ENCODE measurements at regions not wholly inside any gene's neighbourhood (a gene's known extent, or its start where the extent isn't known, plus 50 kb on each side); places are given as distances from the start of the nearest gene placed in this dataset.

- no peak overlapping the region for H3K27ac ChIP-seq
- TF ChIP-seq CTCF (IDR thresholded peaks at IDR 0.05) (no peak), ZFX (IDR thresholded peaks at IDR 0.05; ENCODE audit: borderline replicate concordance) (no peak)
Observed at GRCh38 chr5:58341476-58341875, 118.4 kb downstream of the PLK2 start.

GRCh38 chr5:58335518-58335917, 124.4 kb downstream of the PLK2 start:
- no peak overlapping the region for H3K27ac ChIP-seq
- TF ChIP-seq ZFX (IDR thresholded peaks at IDR 0.05; ENCODE audit: borderline replicate concordance), result no peak
- peak; percentile 31 for TF ChIP-seq CTCF (IDR thresholded peaks at IDR 0.05)

GRCh38 chr5:58334035-58334434, 125.9 kb downstream of the PLK2 start:
- no peak overlapping the region for H3K27ac ChIP-seq
- TF ChIP-seq CTCF (IDR thresholded peaks at IDR 0.05) (no peak), ZFX (IDR thresholded peaks at IDR 0.05; ENCODE audit: borderline replicate concordance) (no peak)

- no peak overlapping the region for H3K27ac ChIP-seq
- TF ChIP-seq ZFX (IDR thresholded peaks at IDR 0.05; ENCODE audit: borderline replicate concordance) (no peak), CTCF (IDR thresholded peaks at IDR 0.05) (no peak)
Observed at GRCh38 chr5:58330781-58331180, 129.1 kb downstream of the PLK2 start.

- no peak overlapping the region for H3K27ac ChIP-seq
- TF ChIP-seq CTCF (IDR thresholded peaks at IDR 0.05), result no peak
- TF ChIP-seq ZFX (IDR thresholded peaks at IDR 0.05; ENCODE audit: borderline replicate concordance), result no peak
Observed at GRCh38 chr5:58327289-58327688, 132.6 kb downstream of the PLK2 start.

GRCh38 chr5:58326022-58326421, 133.9 kb downstream of the PLK2 start:
- TF ChIP-seq ZFX (IDR thresholded peaks at IDR 0.05; ENCODE audit: borderline replicate concordance), result no peak
- H3K27ac ChIP-seq, result no peak overlapping the region

GRCh38 chr5:58322453-58322852, 137.4 kb downstream of the PLK2 start:
- no peak overlapping the region for H3K27ac ChIP-seq
- TF ChIP-seq CTCF (IDR thresholded peaks at IDR 0.05), result no peak
- no peak for TF ChIP-seq ZFX (IDR thresholded peaks at IDR 0.05; ENCODE audit: borderline replicate concordance)

GRCh38 chr5:58318468-58318867, 141.4 kb downstream of the PLK2 start:
- no peak overlapping the region for H3K27ac ChIP-seq
- no peak for TF ChIP-seq CTCF (IDR thresholded peaks at IDR 0.05)
- TF ChIP-seq ZFX (IDR thresholded peaks at IDR 0.05; ENCODE audit: borderline replicate concordance), result no peak

Data from 22Rv1 (cell line).